CD14-positive monocyte (primary cell): ENCODE measurements at regions not wholly inside any gene's neighbourhood (a gene's known extent, or its start where the extent isn't known, plus 50 kb on each side); places are given as distances from the start of the nearest gene placed in this dataset.

Source experiments
- DNase-seq, 3 donors: peaks; one replicate each; pipeline ENCODE4 v3.0.0-alpha.2; 2011 to 2022
- H2AFZ ChIP-seq: 2 replicates; pipeline ENCODE4 v1.6.0; 2012; ENCODE audit warnings: mild to moderate bottlenecking, low read depth, low read length, inconsistent platforms; ENCODE audit not compliant: insufficient read depth, poor library complexity, severe bottlenecking
- H3K27ac ChIP-seq, 2 donors: 1 replicate in 1 of 2; 2 replicates in 1 of 2; pipeline ENCODE4 v1.5.1; 2012 to 2013; ENCODE audit warnings: low read length in 2 of 2, control low read depth in 1 of 2, inconsistent platforms in 1 of 2, low read depth in 1 of 2, mild to moderate bottlenecking in 1 of 2
- H3K27me3 ChIP-seq, 2 donors: one replicate each; pipeline versions ENCODE4 v1.6.0 to v1.6.1; 2011 to 2013; ENCODE audit warnings: low read length in 2 of 2; ENCODE audit not compliant: control insufficient read depth in 2 of 2, insufficient read depth in 2 of 2
- H3K36me3 ChIP-seq, 2 donors: replicated peaks in 1 of 2; 1 replicate in 1 of 2; 2 replicates in 1 of 2; pipeline versions ENCODE4 v1.5.1 to v1.6.1; 2012 to 2013; ENCODE audit warnings: low read length in 2 of 2, control low read depth in 1 of 2, inconsistent platforms in 1 of 2, mild to moderate bottlenecking in 1 of 2; ENCODE audit not compliant: insufficient read depth in 2 of 2, control insufficient read depth in 1 of 2
- H3K4me1 ChIP-seq, 2 donors: 1 replicate in 1 of 2; 2 replicates in 1 of 2; pipeline versions ENCODE4 v1.5.1 to v1.6.1; 2012 to 2013; ENCODE audit warnings: low read length in 2 of 2, control low read depth in 1 of 2, inconsistent platforms in 1 of 2, mild to moderate bottlenecking in 1 of 2, moderate library complexity in 1 of 2; ENCODE audit not compliant: insufficient read depth in 2 of 2, control insufficient read depth in 1 of 2
- H3K4me2 ChIP-seq: replicated peaks from 2 replicates; pipeline ENCODE3; 2012; ENCODE audit warnings: low read length, moderate library complexity, mild to moderate bottlenecking; ENCODE audit not compliant: poor library complexity, severe bottlenecking; ENCODE audit errors: extremely low read depth
- H3K4me3 ChIP-seq, 3 experiments: fragments of 200-600 bp in 1 of 3; sonication (generic) in 1 of 3; replicated peaks in 1 of 3; 1 replicate in 2 of 3; 2 replicates in 1 of 3; pipeline ENCODE4 v1.5.1; 2011 to 2013; ENCODE audit warnings: low read length in 3 of 3, mild to moderate bottlenecking in 3 of 3, control low read depth in 2 of 3, low read depth in 2 of 3, inconsistent platforms in 1 of 3, moderate library complexity in 1 of 3
- H3K79me2 ChIP-seq: 2 replicates; pipeline ENCODE4 v1.6.0; 2012; ENCODE audit warnings: mild to moderate bottlenecking, control low read depth, inconsistent platforms, low read length, moderate library complexity; ENCODE audit not compliant: insufficient read depth
- H3K9ac ChIP-seq: 2 replicates; pipeline ENCODE4 v1.6.0; 2017; ENCODE audit warnings: low read length, mild to moderate bottlenecking; ENCODE audit not compliant: insufficient read depth, poor library complexity, severe bottlenecking
- H3K9me3 ChIP-seq, 2 donors: replicated peaks in 1 of 2; 1 replicate in 1 of 2; 2 replicates in 1 of 2; pipeline versions ENCODE4 v1.5.1 to v1.6.1; 2012 to 2013; ENCODE audit warnings: low read length in 2 of 2, control low read depth in 1 of 2; ENCODE audit not compliant: control insufficient read depth in 1 of 2, insufficient read depth in 1 of 2
- H4K20me1 ChIP-seq: 2 replicates; pipeline ENCODE4 v1.6.0; 2012; ENCODE audit warnings: mild to moderate bottlenecking, low read length, control low read depth, moderate library complexity; ENCODE audit not compliant: insufficient read depth
- H3K27ac Mint-ChIP-seq, 7 donors: one replicate each; pipeline ENCODE4 v1.8.0; 2020; ENCODE audit warnings: mild to moderate bottlenecking in 7 of 7, mixed read lengths in 7 of 7, moderate library complexity in 6 of 7, inconsistent platforms in 2 of 7
- H3K27me3 Mint-ChIP-seq, 3 donors: one replicate each; pipeline ENCODE4 v1.8.0; 2021 to 2022; ENCODE audit warnings: low read depth in 3 of 3, mild to moderate bottlenecking in 3 of 3, mixed read lengths in 3 of 3, moderate library complexity in 3 of 3, inconsistent platforms in 1 of 3
- H3K36me3 Mint-ChIP-seq, 2 donors: one replicate each; pipeline ENCODE4 v1.8.0; 2020; ENCODE audit warnings: mixed read lengths in 2 of 2, inconsistent platforms in 1 of 2, mild to moderate bottlenecking in 1 of 2
- H3K4me1 Mint-ChIP-seq: one replicate; pipeline ENCODE4 v1.8.0; 2020; ENCODE audit warnings: mild to moderate bottlenecking, mixed read lengths
- H3K4me3 Mint-ChIP-seq, 2 donors: one replicate each; pipeline ENCODE4 v1.8.0; 2020; ENCODE audit warnings: mild to moderate bottlenecking in 2 of 2, mixed read lengths in 2 of 2, moderate library complexity in 1 of 2
- H3K9me3 Mint-ChIP-seq, 7 donors: one replicate each; pipeline ENCODE4 v1.8.0; 2020 to 2022; ENCODE audit warnings: mixed read lengths in 7 of 7, mild to moderate bottlenecking in 6 of 7, moderate library complexity in 6 of 7, inconsistent platforms in 2 of 7
- CTCF ChIP-seq: fragments of 200-600 bp; IDR thresholded peaks from one replicate; pipeline ENCODE4 v1.8.0; 2022; ENCODE audit warnings: antibody characterized with exemption, mild to moderate bottlenecking
- whole genome bisulfite sequencing: methylation state at CpG from one replicate; pipeline ENCODE4 v1.1.5; 2013; ENCODE audit warnings: missing lambda C conversion rate; ENCODE audit not compliant: insufficient coverage; 5-methylcytosine and 5-hydroxymethylcytosine counted together
- intact Hi-C, 2 donors: fragments of 100-400 bp; cut with micrococcal nuclease; formaldehyde crosslinking; loops; one replicate each; pipeline versions ENCODE4 v1.15.0 to v1.15.1; 2023

GRCh38 chr18:75116165-75116564 lies 92.8 kb downstream of the PTGR3 start:
- Histone ChIP-seq H2AFZ (no peak overlapping the region), H3K4me2 (no peak overlapping the region), H3K27ac (no peak overlapping the region), H3K9me3 (no peaks in the 10 kb centered on the region), H3K79me2 (no peaks in the 10 kb centered on the region), H3K4me3 (no peak overlapping the region), H3K36me3 (no peaks in the 10 kb centered on the region), H3K27me3 (no peaks in the 10 kb centered on the region), H4K20me1 (no peaks in the 10 kb centered on the region), H3K9ac (no peak overlapping the region), H3K4me1 (no peaks in the 10 kb centered on the region)
- WGBS: 100% methylated on average over 1 of the region's 7 CpGs
- no peak overlapping the region for H3K27ac Mint-ChIP-seq
- H3K36me3 Mint-ChIP-seq: no peaks in the 10 kb centered on the region
- peaks cover 2% of the 10 kb centered on the region for H3K4me1 Mint-ChIP-seq
- peaks cover 0 to 6% (median 4%) of the 10 kb centered on the region in 7 donors for H3K9me3 Mint-ChIP-seq
- no peak overlapping the region for H3K4me3 Mint-ChIP-seq
- DNase-seq: no peak
- TF ChIP-seq CTCF: no peak
- intact Hi-C loops: no loop called here
- no peaks in the 10 kb centered on the region for H3K27me3 Mint-ChIP-seq

GRCh38 chr18:75115514-75115913 lies 93.4 kb downstream of the PTGR3 start:
- no peak for TF ChIP-seq CTCF
- no peaks in the 10 kb centered on the region for H3K79me2 ChIP-seq
- intact Hi-C loops: no loop called here
- H3K4me3 ChIP-seq: no peak overlapping the region
- no peaks in the 10 kb centered on the region for H3K36me3 Mint-ChIP-seq
- no peaks in the 10 kb centered on the region for H3K4me1 ChIP-seq
- no peaks in the 10 kb centered on the region for H4K20me1 ChIP-seq
- no peaks in the 10 kb centered on the region for H3K36me3 ChIP-seq
- H2AFZ ChIP-seq: no peak overlapping the region
- no peak overlapping the region for H3K4me3 Mint-ChIP-seq
- H3K9ac ChIP-seq: no peak overlapping the region
- H3K27ac Mint-ChIP-seq: peak overlapping the region in 1 of 7 donors; percentile 38
- no peak overlapping the region for H3K4me2 ChIP-seq
- H3K4me1 Mint-ChIP-seq: peaks cover 2% of the 10 kb centered on the region
- no peak overlapping the region for H3K27ac ChIP-seq
- no peaks in the 10 kb centered on the region for H3K27me3 ChIP-seq
- WGBS: 82% methylated on average over 6 of the region's 6 CpGs
- DNase-seq: no peak
- H3K9me3 ChIP-seq: no peaks in the 10 kb centered on the region
- H3K27me3 Mint-ChIP-seq: no peaks in the 10 kb centered on the region
- peaks cover 0 to 6% (median 4%) of the 10 kb centered on the region in 7 donors for H3K9me3 Mint-ChIP-seq
